ENCODE measurements at regions not wholly inside any gene's neighbourhood (a gene's known extent, or its start where the extent isn't known, plus 50 kb on each side); places are given as distances from the start of the nearest gene placed in this dataset.

- no peak for TF ChIP-seq PKNOX1 (IDR thresholded peaks at IDR 0.05)
- no peak for TF ChIP-seq L3MBTL2 (conservative IDR thresholded peaks at IDR 0.05)
- TF ChIP-seq ARNT (IDR thresholded peaks at IDR 0.05), result no peak
- no peak for TF ChIP-seq NFRKB (IDR thresholded peaks at IDR 0.05)
- no peak for TF ChIP-seq ZNF384 (IDR thresholded peaks at IDR 0.05)
- TF ChIP-seq FOXM1 (IDR thresholded peaks at IDR 0.05; ENCODE audit: borderline replicate concordance), result no peak
- TF ChIP-seq HDGF (IDR thresholded peaks at IDR 0.05; ENCODE audit: borderline replicate concordance), result no peak
- no peak for TF ChIP-seq ELF4 (IDR thresholded peaks at IDR 0.05)
- no peak for TF ChIP-seq BHLHE40 (IDR thresholded peaks at IDR 0.05; ENCODE audit: borderline replicate concordance)
- TF ChIP-seq SUZ12 (IDR thresholded peaks at IDR 0.05), result no peak
- TF ChIP-seq FOXK2 (IDR thresholded peaks at IDR 0.05), result no peak
- TF ChIP-seq SP1 (IDR thresholded peaks at IDR 0.05), result no peak
- TF ChIP-seq CTBP1 (IDR thresholded peaks at IDR 0.05; ENCODE audit: borderline replicate concordance), result no peak
Measured at GRCh38 chr4:10982305-10982704, 297.7 kb upstream of the CLNK start.

Measured in HEK293T (cell line).